ENCODE measurements at regions not wholly inside any gene's neighbourhood (a gene's known extent, or its start where the extent isn't known, plus 50 kb on each side); places are given as distances from the start of the nearest gene placed in this dataset.

- TF ChIP-seq TAF1 (IDR thresholded peaks at IDR 0.05; ENCODE audit: borderline replicate concordance, insufficient read depth, low read length), result no peak
- no peak for TF ChIP-seq POLR2AphosphoS5 (IDR thresholded peaks at IDR 0.05; ENCODE audit: low read depth, low read length)
- TF ChIP-seq REST (IDR thresholded peaks at IDR 0.05; ENCODE audit: insufficient read depth in 1 of 2, low read depth in 2 of 2, low read length in 2 of 2), result no peak
Observed at GRCh38 chr6:56764081-56764566, 121.4 kb upstream of the DST start.
